Fibroblast of lung (primary cell): ENCODE measurements at regions not wholly inside any gene's neighbourhood (a gene's known extent, or its start where the extent isn't known, plus 50 kb on each side); places are given as distances from the start of the nearest gene placed in this dataset.

Source experiments
- DNase-seq, 2 donors: peaks; one replicate each; pipeline versions ENCODE4 v3.0.0 to v3.0.0-alpha.2; 2010; ENCODE audit warnings: low read depth in 2 of 2
- H2AFZ ChIP-seq: 2 replicates; pipeline ENCODE4 v1.5.1; 2012; ENCODE audit warnings: low read length, control low read depth, inconsistent platforms
- H3K27ac ChIP-seq: 2 replicates; pipeline ENCODE4 v1.5.1; 2011; ENCODE audit warnings: low read length, control low read depth; ENCODE audit not compliant: insufficient read depth
- H3K27me3 ChIP-seq: 2 replicates; pipeline ENCODE4 v1.5.1; 2011; ENCODE audit warnings: mild to moderate bottlenecking, low read length; ENCODE audit not compliant: control insufficient read depth, insufficient read depth
- H3K36me3 ChIP-seq: 2 replicates; pipeline ENCODE4 v1.5.1; 2011; ENCODE audit warnings: low read length; ENCODE audit not compliant: control insufficient read depth, insufficient read depth
- H3K4me1 ChIP-seq: 2 replicates; pipeline ENCODE4 v1.5.1; 2011; ENCODE audit warnings: low read length; ENCODE audit not compliant: control insufficient read depth, insufficient read depth; ENCODE audit errors: extremely low read depth
- H3K4me2 ChIP-seq: 2 replicates; pipeline ENCODE4 v1.5.1; 2011; ENCODE audit warnings: low read length, control low read depth; ENCODE audit not compliant: insufficient read depth; ENCODE audit errors: extremely low read depth
- H3K4me3 ChIP-seq, 4 experiments: fragments of 200-600 bp in 1 of 4; sonication (generic) in 1 of 4; replicated peaks in 1 of 4; 2 replicates each; pipeline ENCODE4 v1.5.1; 2011 to 2016; ENCODE audit warnings: low read length in 4 of 4, low read depth in 3 of 4, mild to moderate bottlenecking in 3 of 4, control low read depth in 2 of 4, inconsistent platforms in 1 of 4, mixed read lengths in 1 of 4; ENCODE audit not compliant: insufficient read depth in 1 of 4; ENCODE audit errors: control extremely low read depth in 1 of 4
- H3K79me2 ChIP-seq: 2 replicates; pipeline ENCODE4 v1.5.1; 2012; ENCODE audit warnings: mild to moderate bottlenecking, low read length, inconsistent platforms; ENCODE audit not compliant: control insufficient read depth, insufficient read depth
- H3K9ac ChIP-seq: 2 replicates; pipeline ENCODE4 v1.5.1; 2011; ENCODE audit warnings: mild to moderate bottlenecking, low read length, control low read depth; ENCODE audit not compliant: insufficient read depth
- H3K9me3 ChIP-seq: 2 replicates; pipeline ENCODE4 v1.5.1; 2012; ENCODE audit warnings: low read depth, low read length; ENCODE audit not compliant: control insufficient read depth, insufficient read depth
- H4K20me1 ChIP-seq: 2 replicates; pipeline ENCODE4 v1.5.1; 2011; ENCODE audit warnings: low read length; ENCODE audit not compliant: control insufficient read depth, insufficient read depth; ENCODE audit errors: extremely low read depth
- CTCF ChIP-seq, 2 donors: IDR thresholded peaks in 1 of 2; conservative IDR thresholded peaks in 1 of 2; 1 replicate in 1 of 2; 2 replicates in 1 of 2; pipeline ENCODE4 v1.5.1; 2011 to 2012; ENCODE audit warnings: low read length in 2 of 2, control low read depth in 1 of 2, inconsistent platforms in 1 of 2, low read depth in 1 of 2, mild to moderate bottlenecking in 1 of 2
- EZH2 ChIP-seq: IDR thresholded peaks from 2 replicates; pipeline ENCODE4 v1.5.1; 2012; ENCODE audit warnings: low read length, control low read depth, mild to moderate bottlenecking; ENCODE audit errors: missing control alignments

GRCh38 chr18:10225300-10225699 is 229.1 kb upstream of the APCDD1 start:
- Histone ChIP-seq H3K27me3 (no peaks in the 10 kb centered on the region), H3K9ac (no peak overlapping the region), H3K27ac (no peak overlapping the region), H2AFZ (no peak overlapping the region), H3K4me1 (no peaks in the 10 kb centered on the region), H3K4me3 (no peak overlapping the region), H3K36me3 (no peaks in the 10 kb centered on the region), H3K9me3 (no peaks in the 10 kb centered on the region), H3K4me2 (no peak overlapping the region), H4K20me1 (no peaks in the 10 kb centered on the region), H3K79me2 (no peaks in the 10 kb centered on the region)
- no peak for TF ChIP-seq CTCF (conservative IDR thresholded peaks at IDR 0.05 in 1 of 2, IDR thresholded peaks at IDR 0.05 in 1 of 2; ENCODE audit: low read depth in 1 of 2, low read length in 2 of 2)
- TF ChIP-seq EZH2, result no peak
- no peak for DNase-seq

DNA sequence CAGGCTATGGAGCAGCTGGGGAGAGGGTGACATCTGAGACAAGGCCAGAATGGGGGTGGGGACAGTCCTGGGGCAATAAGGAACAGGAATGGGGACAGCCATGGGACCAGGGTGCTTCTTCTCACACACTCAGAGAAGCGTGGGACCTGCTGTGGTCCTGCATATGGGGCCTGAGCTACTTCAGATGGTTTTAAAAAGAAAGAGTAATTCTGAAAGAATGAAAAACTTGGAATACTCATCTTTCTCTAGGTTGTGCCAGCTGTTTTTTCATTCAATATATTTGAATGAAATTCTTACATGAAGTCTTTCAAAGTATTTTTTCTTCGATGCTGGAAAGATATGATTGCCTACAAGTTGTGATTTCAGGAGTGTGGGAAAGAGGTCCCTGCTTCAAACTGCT is 227.5 kb upstream of the APCDD1 start:
- Histone ChIP-seq H3K4me1 (no peaks in the 10 kb centered on the region), H3K4me3 (no peak overlapping the region), H3K27me3 (no peaks in the 10 kb centered on the region), H3K36me3 (no peaks in the 10 kb centered on the region), H3K9me3 (no peaks in the 10 kb centered on the region), H4K20me1 (no peaks in the 10 kb centered on the region), H3K27ac (no peak overlapping the region), H3K4me2 (no peak overlapping the region), H3K79me2 (no peaks in the 10 kb centered on the region), H2AFZ (no peak overlapping the region), H3K9ac (no peak overlapping the region)
- TF ChIP-seq EZH2 (no peak), CTCF (conservative IDR thresholded peaks at IDR 0.05 in 1 of 2, IDR thresholded peaks at IDR 0.05 in 1 of 2; ENCODE audit: low read depth in 1 of 2, low read length in 2 of 2) (no peak)
- no peak for DNase-seq

- no peak overlapping the region for H3K27ac ChIP-seq
- H2AFZ ChIP-seq, result no peak overlapping the region
- no peaks in the 10 kb centered on the region for H3K27me3 ChIP-seq
- no peaks in the 10 kb centered on the region for H4K20me1 ChIP-seq
- TF ChIP-seq EZH2 (no peak), CTCF (conservative IDR thresholded peaks at IDR 0.05 in 1 of 2, IDR thresholded peaks at IDR 0.05 in 1 of 2; ENCODE audit: low read depth in 1 of 2, low read length in 2 of 2) (no peak)
- no peak for DNase-seq
- no peaks in the 10 kb centered on the region for H3K79me2 ChIP-seq
- no peak overlapping the region for H3K4me2 ChIP-seq
- H3K9ac ChIP-seq, result no peak overlapping the region
- no peaks in the 10 kb centered on the region for H3K36me3 ChIP-seq
- H3K9me3 ChIP-seq, result no peaks in the 10 kb centered on the region
- no peaks in the 10 kb centered on the region for H3K4me1 ChIP-seq
- H3K4me3 ChIP-seq, result no peak overlapping the region
These were observed 226.1 kb upstream of the APCDD1 start for GRCh38 chr18:10228326-10228725.
